Suprapubic skin (tissue), 4 donors: ENCODE measurements at regions not wholly inside any gene's neighbourhood (a gene's known extent, or its start where the extent isn't known, plus 50 kb on each side); places are given as distances from the start of the nearest gene placed in this dataset.

ENCODE experiments used
- EP300 ChIP-seq: sonication (generic); formaldehyde crosslinking; IDR thresholded peaks from one replicate; pipeline ENCODE4 v1.6.1; 2017; ENCODE audit warnings: antibody characterized with exemption
- POLR2A ChIP-seq, 2 donors: fragments of 450-650 bp; IDR thresholded peaks; one replicate each; pipeline ENCODE4 v1.6.1; 2017; ENCODE audit warnings: antibody characterized with exemption in 2 of 2, mild to moderate bottlenecking in 2 of 2, moderate library complexity in 2 of 2
- POLR2AphosphoS5 ChIP-seq, 3 donors: sonication (generic); formaldehyde crosslinking; IDR thresholded peaks; one replicate each; pipeline ENCODE4 v1.6.1; 2017; ENCODE audit warnings: antibody characterized with exemption in 3 of 3
- TF ChIP-seq, protein P1 (sequence below), 2 donors: fragments of 200-600 bp in 1 of 2; fragments of 450-650 bp in 1 of 2; sonication (generic) in 1 of 2; IDR thresholded peaks; one replicate each; pipeline ENCODE4 v1.5.1; 2016 to 2019; ENCODE audit warnings: antibody characterized with exemption in 2 of 2, mild to moderate bottlenecking in 1 of 2, moderate library complexity in 1 of 2

DNA sequence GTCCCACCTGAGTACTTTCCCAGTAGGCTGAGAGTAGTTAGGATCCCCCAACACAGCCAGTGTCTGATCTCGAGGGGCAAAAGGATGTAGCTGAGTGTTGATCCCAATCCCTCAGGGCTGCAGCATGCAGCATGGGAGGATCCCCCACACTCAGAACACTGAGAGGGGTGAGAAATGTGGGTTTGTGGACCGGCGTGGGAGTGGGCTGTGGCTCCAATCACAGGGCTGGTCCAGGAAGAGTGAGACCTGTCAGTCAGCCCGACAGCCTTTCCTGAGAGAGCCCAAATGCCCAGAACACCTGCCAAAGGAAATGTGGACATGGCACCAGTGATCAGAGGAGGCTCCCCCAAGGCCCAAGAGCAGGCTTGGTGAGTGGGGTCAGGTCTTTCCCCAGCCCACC lies 228.3 kb upstream of the MGAT4C start:
- no peak for TF ChIP-seq EP300
- TF ChIP-seq POLR2AphosphoS5 (IDR thresholded peaks at IDR 0.05) = no peak
- TF ChIP-seq, protein P1, sequence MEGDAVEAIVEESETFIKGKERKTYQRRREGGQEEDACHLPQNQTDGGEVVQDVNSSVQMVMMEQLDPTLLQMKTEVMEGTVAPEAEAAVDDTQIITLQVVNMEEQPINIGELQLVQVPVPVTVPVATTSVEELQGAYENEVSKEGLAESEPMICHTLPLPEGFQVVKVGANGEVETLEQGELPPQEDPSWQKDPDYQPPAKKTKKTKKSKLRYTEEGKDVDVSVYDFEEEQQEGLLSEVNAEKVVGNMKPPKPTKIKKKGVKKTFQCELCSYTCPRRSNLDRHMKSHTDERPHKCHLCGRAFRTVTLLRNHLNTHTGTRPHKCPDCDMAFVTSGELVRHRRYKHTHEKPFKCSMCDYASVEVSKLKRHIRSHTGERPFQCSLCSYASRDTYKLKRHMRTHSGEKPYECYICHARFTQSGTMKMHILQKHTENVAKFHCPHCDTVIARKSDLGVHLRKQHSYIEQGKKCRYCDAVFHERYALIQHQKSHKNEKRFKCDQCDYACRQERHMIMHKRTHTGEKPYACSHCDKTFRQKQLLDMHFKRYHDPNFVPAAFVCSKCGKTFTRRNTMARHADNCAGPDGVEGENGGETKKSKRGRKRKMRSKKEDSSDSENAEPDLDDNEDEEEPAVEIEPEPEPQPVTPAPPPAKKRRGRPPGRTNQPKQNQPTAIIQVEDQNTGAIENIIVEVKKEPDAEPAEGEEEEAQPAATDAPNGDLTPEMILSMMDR (IDR thresholded peaks at IDR 0.05) = no peak
- TF ChIP-seq POLR2A (IDR thresholded peaks at IDR 0.05) = no peak
